ENCODE measurements at regions not wholly inside any gene's neighbourhood (a gene's known extent, or its start where the extent isn't known, plus 50 kb on each side); places are given as distances from the start of the nearest gene placed in this dataset.

- H3K27me3 Mint-ChIP-seq (ENCODE audit: low read depth), result no peaks in the 10 kb centered on the region
- no peaks in the 10 kb centered on the region for H3K36me3 Mint-ChIP-seq (ENCODE audit: low read depth)
- H3K4me1 Mint-ChIP-seq, result peaks cover 24% of the 10 kb centered on the region
- TF ChIP-seq CTCF (conservative IDR thresholded peaks at IDR 0.05), result no peak
- no peak overlapping the region for H3K4me3 Mint-ChIP-seq
- DNase-seq (ENCODE audit: low read depth, low spot score), result no peak
- peaks cover 9% of the 10 kb centered on the region for H3K9me3 Mint-ChIP-seq
- H3K27ac Mint-ChIP-seq (ENCODE audit: unreplicated experiment), result no peak overlapping the region
Measured at GRCh38 chr2:150640039-150640438, 152.6 kb upstream of the RND3 start.

GRCh38 chr2:150639383-150639782, 151.9 kb upstream of the RND3 start:
- peaks cover 4% of the 10 kb centered on the region for H3K9me3 Mint-ChIP-seq
- H3K4me1 Mint-ChIP-seq, result peaks cover 18% of the 10 kb centered on the region
- no peak overlapping the region for H3K27ac Mint-ChIP-seq (ENCODE audit: unreplicated experiment)
- no peak overlapping the region for H3K4me3 Mint-ChIP-seq
- no peaks in the 10 kb centered on the region for H3K27me3 Mint-ChIP-seq (ENCODE audit: low read depth)
- DNase-seq (ENCODE audit: low read depth, low spot score), result no peak
- H3K36me3 Mint-ChIP-seq (ENCODE audit: low read depth), result no peaks in the 10 kb centered on the region
- no peak for TF ChIP-seq CTCF (conservative IDR thresholded peaks at IDR 0.05)

- Mint-ChIP-seq H3K4me1 (peaks cover 35% of the 10 kb centered on the region), H3K27ac (ENCODE audit: unreplicated experiment) (peak overlapping the region; percentile 88), H3K9me3 (peaks cover 9% of the 10 kb centered on the region), H3K4me3 (peak overlapping the region; percentile 5), H3K36me3 (ENCODE audit: low read depth) (peaks cover 7% of the 10 kb centered on the region), H3K27me3 (ENCODE audit: low read depth) (no peaks in the 10 kb centered on the region)
- no peak for DNase-seq (ENCODE audit: low read depth, low spot score)
- no peak for TF ChIP-seq CTCF (conservative IDR thresholded peaks at IDR 0.05)
Measured at GRCh38 chr2:150631236-150631821, 143.9 kb upstream of the RND3 start.

- Mint-ChIP-seq H3K9me3 (peaks cover 11% of the 10 kb centered on the region), H3K27ac (ENCODE audit: unreplicated experiment) (peak overlapping the region; percentile 88), H3K4me1 (peaks cover 41% of the 10 kb centered on the region), H3K27me3 (ENCODE audit: low read depth) (no peaks in the 10 kb centered on the region), H3K4me3 (peak overlapping the region; percentile 5), H3K36me3 (ENCODE audit: low read depth) (peaks cover 12% of the 10 kb centered on the region)
- TF ChIP-seq CTCF (conservative IDR thresholded peaks at IDR 0.05), result no peak
- no peak for DNase-seq (ENCODE audit: low read depth, low spot score)
Measured at GRCh38 chr2:150630587-150631235, 143.2 kb upstream of the RND3 start.

GRCh38 chr2:150627526-150627925, 140.1 kb upstream of the RND3 start:
- TF ChIP-seq CTCF (conservative IDR thresholded peaks at IDR 0.05), result no peak
- peaks cover 11% of the 10 kb centered on the region for H3K9me3 Mint-ChIP-seq
- no peaks in the 10 kb centered on the region for H3K27me3 Mint-ChIP-seq (ENCODE audit: low read depth)
- peaks cover 12% of the 10 kb centered on the region for H3K36me3 Mint-ChIP-seq (ENCODE audit: low read depth)
- peaks cover 56% of the 10 kb centered on the region for H3K4me1 Mint-ChIP-seq
- no peak for DNase-seq (ENCODE audit: low read depth, low spot score)
- no peak overlapping the region for H3K4me3 Mint-ChIP-seq
- no peak overlapping the region for H3K27ac Mint-ChIP-seq (ENCODE audit: unreplicated experiment)

All from neural crest cell (in vitro differentiated cells).